ENCODE measurements at regions not wholly inside any gene's neighbourhood (a gene's known extent, or its start where the extent isn't known, plus 50 kb on each side); places are given as distances from the start of the nearest gene placed in this dataset.

DNA sequence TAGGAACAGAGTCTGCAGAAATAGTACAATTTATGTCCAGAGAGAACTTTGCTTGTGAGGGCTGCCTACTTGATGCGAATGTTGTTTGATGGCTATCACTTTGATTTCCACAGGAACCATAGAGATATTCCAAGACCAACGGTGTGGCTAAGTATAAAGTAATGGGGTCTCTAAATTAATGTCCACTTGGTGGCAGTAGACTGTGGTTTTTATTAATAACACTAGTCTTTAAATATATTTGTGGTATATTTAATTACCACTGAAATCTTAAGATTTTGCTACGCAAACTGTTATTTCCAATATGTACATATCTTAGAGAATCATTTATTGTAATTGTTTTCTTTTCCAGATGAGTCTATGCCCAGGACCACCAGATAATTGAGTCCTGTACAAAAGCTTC lies 647.9 kb downstream of the PLA2G4A start:
- POLR2A ChIA-PET, result no interaction called here
- CTCF ChIA-PET, result no interaction called here
- H3K4me1 Mint-ChIP-seq, result no peaks in the 10 kb centered on the region

DNA sequence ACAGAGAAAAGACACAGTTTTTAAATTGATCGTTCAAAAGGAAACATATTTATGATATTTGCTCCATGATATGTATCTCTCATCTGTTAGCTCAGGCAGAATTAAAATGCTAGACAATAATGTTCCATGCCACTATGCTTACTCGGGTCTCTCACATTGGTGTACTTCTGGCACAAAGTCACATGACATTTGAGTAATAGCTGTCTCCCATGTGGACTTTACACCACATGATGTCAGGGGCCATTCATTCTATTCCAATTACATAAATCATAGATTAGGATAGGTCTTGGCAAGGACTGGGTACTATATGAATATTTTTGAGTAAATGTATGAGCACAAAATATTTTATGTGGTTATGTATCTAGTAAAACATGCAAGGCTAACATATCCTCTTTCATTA lies 648.4 kb downstream of the PLA2G4A start:
- ChIA-PET CTCF (no interaction called here), POLR2A (no interaction called here)
- H3K4me3 Mint-ChIP-seq, result no peak overlapping the region
- DNase-seq, result no peak
- H3K4me1 Mint-ChIP-seq, result no peaks in the 10 kb centered on the region
- no peaks in the 10 kb centered on the region for H3K27me3 Mint-ChIP-seq
- Histone ChIP-seq H3K27me3 (ENCODE audit: insufficient read depth, low read length, poor library complexity, severe bottlenecking) (no peaks in the 10 kb centered on the region), H3K27ac (ENCODE audit: low read depth, low read length) (no peak overlapping the region), H3K36me3 (ENCODE audit: insufficient read depth, low read length) (no peaks in the 10 kb centered on the region), H3K9me3 (ENCODE audit: low read length) (no peaks in the 10 kb centered on the region), H3K4me1 (ENCODE audit: insufficient read depth, low read length) (no peaks in the 10 kb centered on the region), H3K4me3 (ENCODE audit: low read length) (no peak overlapping the region)
- no peak overlapping the region for H3K27ac Mint-ChIP-seq
- no peaks in the 10 kb centered on the region for H3K36me3 Mint-ChIP-seq
- H3K9me3 Mint-ChIP-seq, result peaks cover 0 to 25% (median 4%) of the 10 kb centered on the region in 5 donors

More for the DNA sequence above, 647.9 kb downstream of the PLA2G4A start:
- no peak for DNase-seq
- no peaks in the 10 kb centered on the region for H3K36me3 Mint-ChIP-seq
- Histone ChIP-seq H3K4me3 (ENCODE audit: low read length) (no peak overlapping the region), H3K27ac (ENCODE audit: low read depth, low read length) (no peak overlapping the region), H3K9me3 (ENCODE audit: low read length) (no peaks in the 10 kb centered on the region), H3K36me3 (ENCODE audit: insufficient read depth, low read length) (no peaks in the 10 kb centered on the region), H3K4me1 (ENCODE audit: insufficient read depth, low read length) (no peaks in the 10 kb centered on the region), H3K27me3 (ENCODE audit: insufficient read depth, low read length, poor library complexity, severe bottlenecking) (no peaks in the 10 kb centered on the region)
- H3K27me3 Mint-ChIP-seq, result no peaks in the 10 kb centered on the region
- H3K9me3 Mint-ChIP-seq, result peaks cover 0 to 28% (median 6%) of the 10 kb centered on the region in 5 donors
- H3K27ac Mint-ChIP-seq, result no peak overlapping the region
- no peak overlapping the region for H3K4me3 Mint-ChIP-seq

DNA sequence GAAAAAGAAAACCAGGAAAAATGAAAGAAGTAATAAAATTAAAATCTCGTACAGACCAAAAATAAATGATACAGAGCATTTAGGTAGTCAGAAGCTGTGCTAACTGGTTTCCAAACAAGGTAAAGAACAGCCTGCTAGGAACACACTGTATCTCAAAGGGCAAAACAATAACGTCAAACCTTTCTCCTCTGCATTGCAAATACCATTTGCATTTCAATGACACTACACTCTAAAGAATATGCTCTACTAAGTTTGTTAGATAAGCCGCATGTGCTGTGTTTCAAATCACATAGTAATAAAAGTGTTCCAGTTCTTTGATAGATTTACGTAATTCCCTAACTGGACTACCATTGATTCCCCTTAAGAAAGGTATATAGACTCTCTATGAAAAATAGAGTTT lies 648.8 kb downstream of the PLA2G4A start:
- peaks cover 0 to 25% (median 4%) of the 10 kb centered on the region in 5 donors for H3K9me3 Mint-ChIP-seq
- Histone ChIP-seq H3K27me3 (ENCODE audit: insufficient read depth, low read length, poor library complexity, severe bottlenecking) (no peaks in the 10 kb centered on the region), H3K27ac (ENCODE audit: low read depth, low read length) (no peak overlapping the region), H3K9me3 (ENCODE audit: low read length) (no peaks in the 10 kb centered on the region), H3K4me1 (ENCODE audit: insufficient read depth, low read length) (no peaks in the 10 kb centered on the region), H3K4me3 (ENCODE audit: low read length) (no peak overlapping the region), H3K36me3 (ENCODE audit: insufficient read depth, low read length) (no peaks in the 10 kb centered on the region)
- H3K27ac Mint-ChIP-seq, result no peak overlapping the region
- H3K4me1 Mint-ChIP-seq, result no peaks in the 10 kb centered on the region
- DNase-seq, result no peak
- H3K4me3 Mint-ChIP-seq, result no peak overlapping the region
- ChIA-PET CTCF (no interaction called here), POLR2A (no interaction called here)
- no peaks in the 10 kb centered on the region for H3K27me3 Mint-ChIP-seq
- no peaks in the 10 kb centered on the region for H3K36me3 Mint-ChIP-seq

DNA sequence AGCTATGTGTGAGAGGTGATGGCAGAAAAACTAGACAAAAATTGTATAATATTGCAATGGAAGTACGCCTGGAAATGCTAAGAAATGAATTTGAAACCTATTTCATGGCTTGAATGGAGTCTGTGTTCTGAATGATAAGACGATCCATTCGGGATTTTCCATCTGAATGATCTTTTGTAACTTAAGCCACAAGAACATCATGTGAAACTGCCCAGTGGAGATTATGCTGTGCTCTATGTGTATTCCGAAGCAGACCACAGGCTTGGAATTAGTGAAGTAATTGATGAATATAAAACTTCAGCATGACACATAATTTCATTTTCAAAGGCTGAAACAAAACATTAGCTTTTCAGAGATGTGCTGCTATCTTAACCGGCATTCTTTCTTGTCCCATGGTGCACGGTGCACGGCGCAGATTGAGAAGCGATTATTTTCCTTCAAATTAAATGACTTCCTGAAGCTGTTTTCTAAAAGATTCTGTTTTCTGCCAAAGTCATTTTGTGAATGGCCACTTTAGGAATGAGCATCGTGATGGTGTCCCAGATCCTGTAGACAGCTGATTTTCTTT lies 652.9 kb downstream of the PLA2G4A start:
- no peak overlapping the region for H3K27ac ChIP-seq (ENCODE audit: low read depth, low read length)
- POLR2A ChIA-PET, result no interaction called here
- H3K4me1 Mint-ChIP-seq, result no peaks in the 10 kb centered on the region

DNA sequence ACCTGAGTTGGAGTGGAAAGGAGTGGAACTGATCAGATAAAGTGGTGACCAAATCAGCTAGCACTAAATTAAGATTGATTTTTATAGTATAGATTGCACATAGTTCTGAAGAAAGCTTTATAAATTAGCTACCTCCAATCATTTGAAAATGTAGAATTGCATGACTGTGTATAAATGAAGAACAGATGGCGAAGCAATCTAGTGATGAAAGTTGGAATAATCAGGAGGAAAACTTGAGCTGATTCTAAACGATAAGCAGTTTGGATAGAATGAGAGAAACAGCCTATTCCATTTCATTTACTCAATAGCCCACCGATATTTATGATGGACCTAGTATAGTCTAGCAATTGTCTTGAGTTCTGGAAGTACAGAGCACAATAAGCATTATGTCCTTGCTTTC lies 661.5 kb downstream of the PLA2G4A start:
- H3K9me3 Mint-ChIP-seq, result peaks cover 0 to 12% (median 3%) of the 10 kb centered on the region in 5 donors
- CTCF ChIA-PET, result no interaction called here
- H3K4me1 Mint-ChIP-seq, result no peaks in the 10 kb centered on the region
- no peak overlapping the region for H3K4me3 Mint-ChIP-seq
- no peaks in the 10 kb centered on the region for H3K36me3 Mint-ChIP-seq
- H3K27me3 Mint-ChIP-seq, result no peaks in the 10 kb centered on the region
- H3K27ac ChIP-seq (ENCODE audit: low read depth, low read length), result no peak overlapping the region
- no peak overlapping the region for H3K4me3 ChIP-seq (ENCODE audit: low read length)
- no peaks in the 10 kb centered on the region for H3K36me3 ChIP-seq (ENCODE audit: insufficient read depth, low read length)
- no peak overlapping the region for H3K27ac Mint-ChIP-seq
- no peaks in the 10 kb centered on the region for H3K27me3 ChIP-seq (ENCODE audit: insufficient read depth, low read length, poor library complexity, severe bottlenecking)
- H3K4me1 ChIP-seq (ENCODE audit: insufficient read depth, low read length), result no peaks in the 10 kb centered on the region
- DNase-seq, result no peak
- no peaks in the 10 kb centered on the region for H3K9me3 ChIP-seq (ENCODE audit: low read length)
- POLR2A ChIA-PET, result no interaction called here

More for the DNA sequence above, 652.9 kb downstream of the PLA2G4A start:
- Mint-ChIP-seq H3K27me3 (no peaks in the 10 kb centered on the region), H3K27ac (no peak overlapping the region), H3K9me3 (peaks cover 0 to 25% (median 2%) of the 10 kb centered on the region in 5 donors), H3K36me3 (no peaks in the 10 kb centered on the region), H3K4me3 (no peak overlapping the region)
- Histone ChIP-seq H3K4me3 (ENCODE audit: low read length) (no peak overlapping the region), H3K9me3 (ENCODE audit: low read length) (no peaks in the 10 kb centered on the region), H3K27me3 (ENCODE audit: insufficient read depth, low read length, poor library complexity, severe bottlenecking) (no peaks in the 10 kb centered on the region), H3K36me3 (ENCODE audit: insufficient read depth, low read length) (no peaks in the 10 kb centered on the region), H3K4me1 (ENCODE audit: insufficient read depth, low read length) (no peaks in the 10 kb centered on the region)
- no peak for DNase-seq
- CTCF ChIA-PET, result no interaction called here

DNA sequence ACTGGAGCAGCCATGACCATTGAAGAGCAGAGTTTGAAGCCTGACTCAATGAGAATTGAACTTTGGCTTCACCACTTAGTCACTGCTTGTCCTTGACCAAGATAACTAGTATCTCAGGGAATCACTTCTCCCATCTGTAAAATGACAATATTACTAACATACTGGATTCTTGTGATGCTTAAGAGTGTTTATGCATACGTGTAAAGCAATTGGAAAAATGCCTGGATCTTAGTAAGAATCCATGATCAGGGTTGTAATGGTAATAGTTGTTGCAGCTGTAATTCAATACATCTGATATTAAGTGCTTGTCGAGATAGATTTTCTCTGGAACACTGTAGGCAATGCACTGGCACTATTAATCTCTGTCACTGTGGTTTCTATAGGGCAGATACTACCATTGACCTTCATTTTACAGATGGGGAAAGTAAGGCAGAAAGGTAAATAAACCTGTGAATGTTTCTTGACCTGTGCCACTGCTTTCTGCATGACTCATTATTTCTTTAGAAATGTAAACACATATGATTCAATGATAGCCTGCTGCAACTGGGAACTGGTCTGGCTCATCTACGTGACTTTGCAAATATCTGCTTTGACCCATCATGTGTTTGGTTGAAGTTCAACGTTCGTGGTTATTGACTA lies 662.5 kb downstream of the PLA2G4A start:
- CTCF ChIA-PET, result no interaction called here
- H3K27me3 ChIP-seq (ENCODE audit: insufficient read depth, low read length, poor library complexity, severe bottlenecking), result no peaks in the 10 kb centered on the region
- Mint-ChIP-seq H3K36me3 (no peaks in the 10 kb centered on the region), H3K9me3 (peaks cover 0 to 12% (median 3%) of the 10 kb centered on the region in 5 donors), H3K4me1 (no peaks in the 10 kb centered on the region), H3K27ac (no peak overlapping the region), H3K27me3 (no peaks in the 10 kb centered on the region), H3K4me3 (no peak overlapping the region)
- H3K36me3 ChIP-seq (ENCODE audit: insufficient read depth, low read length), result no peaks in the 10 kb centered on the region
- no peak overlapping the region for H3K27ac ChIP-seq (ENCODE audit: low read depth, low read length)
- H3K4me1 ChIP-seq (ENCODE audit: insufficient read depth, low read length), result no peaks in the 10 kb centered on the region
- DNase-seq, result no peak
- no peak overlapping the region for H3K4me3 ChIP-seq (ENCODE audit: low read length)
- POLR2A ChIA-PET, result no interaction called here
- H3K9me3 ChIP-seq (ENCODE audit: low read length), result no peaks in the 10 kb centered on the region

DNA sequence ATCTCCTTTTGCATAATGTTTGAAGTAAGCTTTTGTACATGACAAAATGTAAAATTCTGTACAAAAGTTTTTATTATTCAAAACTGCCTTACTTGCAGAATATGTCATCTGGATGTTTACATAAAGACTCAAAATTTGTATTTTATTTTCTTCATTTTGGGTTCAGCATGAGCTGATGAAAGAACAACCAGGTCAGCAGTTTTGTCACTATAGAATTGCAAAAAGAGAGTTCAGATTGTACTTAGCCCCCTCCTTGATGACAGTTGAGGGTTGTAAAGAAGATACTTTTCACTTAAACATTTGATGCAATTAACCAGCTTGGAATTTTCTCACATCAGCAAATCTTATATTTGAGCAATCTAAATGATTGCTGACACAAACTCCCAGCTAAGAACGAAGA lies 669.3 kb downstream of the PLA2G4A start:
- no peak for DNase-seq
- ChIA-PET CTCF (no interaction called here), POLR2A (no interaction called here)
- no peaks in the 10 kb centered on the region for H3K27me3 ChIP-seq (ENCODE audit: insufficient read depth, low read length, poor library complexity, severe bottlenecking)
- no peak overlapping the region for H3K4me3 ChIP-seq (ENCODE audit: low read length)
- H3K36me3 ChIP-seq (ENCODE audit: insufficient read depth, low read length), result no peaks in the 10 kb centered on the region
- Mint-ChIP-seq H3K9me3 (peaks cover 0 to 5% (median 0%) of the 10 kb centered on the region in 5 donors), H3K36me3 (no peaks in the 10 kb centered on the region), H3K4me1 (no peaks in the 10 kb centered on the region), H3K27me3 (no peaks in the 10 kb centered on the region), H3K27ac (no peak overlapping the region), H3K4me3 (no peak overlapping the region)
- no peaks in the 10 kb centered on the region for H3K4me1 ChIP-seq (ENCODE audit: insufficient read depth, low read length)
- no peak overlapping the region for H3K27ac ChIP-seq (ENCODE audit: low read depth, low read length)
- H3K9me3 ChIP-seq (ENCODE audit: low read length), result no peaks in the 10 kb centered on the region

DNA sequence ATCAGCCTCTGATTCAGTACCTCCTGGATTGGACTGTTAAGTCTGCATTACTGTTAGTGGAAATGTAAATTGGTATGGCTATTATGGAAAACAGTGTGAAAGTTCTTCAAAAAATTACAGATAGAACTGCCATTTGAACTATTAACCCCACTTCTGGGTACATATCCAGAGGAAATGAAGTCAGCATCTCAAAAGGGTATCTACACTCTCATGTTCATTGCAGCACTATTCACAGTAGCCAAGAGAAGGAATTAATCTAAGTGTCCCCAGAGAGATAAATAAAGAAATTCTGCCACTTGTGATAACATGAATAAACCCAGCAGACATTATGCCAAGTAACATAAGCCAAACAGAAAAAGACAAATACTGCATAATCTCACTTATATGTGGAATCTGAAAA lies 676.0 kb downstream of the PLA2G4A start:
- Mint-ChIP-seq H3K27ac (no peak overlapping the region), H3K4me3 (no peak overlapping the region), H3K9me3 (peaks cover 1 to 13% (median 4%) of the 10 kb centered on the region in 5 donors), H3K4me1 (no peaks in the 10 kb centered on the region), H3K27me3 (no peaks in the 10 kb centered on the region), H3K36me3 (no peaks in the 10 kb centered on the region)
- ChIA-PET CTCF (no interaction called here), POLR2A (no interaction called here)
- no peaks in the 10 kb centered on the region for H3K36me3 ChIP-seq (ENCODE audit: insufficient read depth, low read length)
- no peaks in the 10 kb centered on the region for H3K27me3 ChIP-seq (ENCODE audit: insufficient read depth, low read length, poor library complexity, severe bottlenecking)
- H3K9me3 ChIP-seq (ENCODE audit: low read length), result no peaks in the 10 kb centered on the region
- no peak overlapping the region for H3K27ac ChIP-seq (ENCODE audit: low read depth, low read length)
- no peak for DNase-seq
- H3K4me3 ChIP-seq (ENCODE audit: low read length), result no peak overlapping the region
- no peaks in the 10 kb centered on the region for H3K4me1 ChIP-seq (ENCODE audit: insufficient read depth, low read length)
